Thoracic aorta (tissue), 2 donors: ENCODE measurements at regions not wholly inside any gene's neighbourhood (a gene's known extent, or its start where the extent isn't known, plus 50 kb on each side); places are given as distances from the start of the nearest gene placed in this dataset.

Source experiments
- ATAC-seq: fragments of 150-250 bp; one replicate; pipeline ENCODE4 v1.8.0; 2017; ENCODE audit warnings: low read depth; ENCODE audit not compliant: insufficient number of reproducible peaks, low FRiP score
- DNase-seq: peaks from one replicate; pipeline ENCODE4 v3.0.0-alpha.2; 2020; ENCODE audit warnings: low spot score
- H3K27ac ChIP-seq, 2 donors: fragments of 200-600 bp; sonication (generic); 1 replicate in 1 of 2; 2 replicates in 1 of 2; pipeline ENCODE4 v1.5.1; 2016; ENCODE audit warnings: mild to moderate bottlenecking in 2 of 2, moderate library complexity in 2 of 2
- H3K27me3 ChIP-seq: fragments of 200-600 bp; sonication (generic); replicated peaks from 2 replicates; pipeline ENCODE4 v1.6.0; 2016; ENCODE audit warnings: mild to moderate bottlenecking; ENCODE audit not compliant: insufficient read depth
- H3K36me3 ChIP-seq: fragments of 200-600 bp; sonication (generic); one replicate; pipeline ENCODE4 v1.5.1; 2016
- H3K4me1 ChIP-seq, 2 donors: fragments of 200-600 bp; sonication (generic); 1 replicate in 1 of 2; 2 replicates in 1 of 2; pipeline versions ENCODE4 v1.5.1 to v1.6.0; 2016; ENCODE audit warnings: low read depth in 2 of 2, mild to moderate bottlenecking in 1 of 2; ENCODE audit not compliant: control insufficient read depth in 1 of 2
- H3K4me3 ChIP-seq: fragments of 200-600 bp; sonication (generic); 2 replicates; pipeline ENCODE4 v1.5.1; 2016; ENCODE audit warnings: mild to moderate bottlenecking
- H3K9me3 ChIP-seq: fragments of 200-600 bp; sonication (generic); 2 replicates; pipeline ENCODE4 v1.5.1; 2016
- CTCF ChIP-seq: fragments of 200-600 bp; sonication (generic); IDR thresholded peaks from one replicate; pipeline ENCODE4 v1.5.1; 2019; ENCODE audit warnings: antibody characterized with exemption

GRCh38 chr6:109290143-109290931 is 91.9 kb downstream of the CD164 start:
- DNase-seq (no peak), ATAC-seq (no peak)
- no peak overlapping the region for H3K4me3 ChIP-seq
- no peak for TF ChIP-seq CTCF
- H3K27me3 ChIP-seq: no peaks in the 10 kb centered on the region
- no peaks in the 10 kb centered on the region for H3K36me3 ChIP-seq
- no peaks in the 10 kb centered on the region for H3K4me1 ChIP-seq
- no peaks in the 10 kb centered on the region for H3K9me3 ChIP-seq
- no peak overlapping the region for H3K27ac ChIP-seq

- DNase-seq: no peak
- ATAC-seq: no peak
- no peak for TF ChIP-seq CTCF
Observed at GRCh38 chr6:109285366-109285765, 96.9 kb downstream of the CD164 start.

GRCh38 chr6:109284675-109285074 is 97.6 kb downstream of the CD164 start:
- no peak for TF ChIP-seq CTCF
- no peak for DNase-seq
- Histone ChIP-seq H3K27me3 (no peaks in the 10 kb centered on the region), H3K4me3 (no peak overlapping the region), H3K36me3 (no peaks in the 10 kb centered on the region), H3K9me3 (no peaks in the 10 kb centered on the region), H3K27ac (no peak overlapping the region), H3K4me1 (no peaks in the 10 kb centered on the region)
- ATAC-seq: no peak

More at GRCh38 chr6:109285366-109285765, 96.9 kb downstream of the CD164 start:
- Histone ChIP-seq H3K4me3 (no peak overlapping the region), H3K9me3 (no peaks in the 10 kb centered on the region), H3K36me3 (no peaks in the 10 kb centered on the region), H3K27me3 (no peaks in the 10 kb centered on the region), H3K27ac (no peak overlapping the region), H3K4me1 (no peaks in the 10 kb centered on the region)

GRCh38 chr6:109282756-109283155 is 99.5 kb downstream of the CD164 start:
- Histone ChIP-seq H3K4me3 (no peak overlapping the region), H3K9me3 (no peaks in the 10 kb centered on the region), H3K36me3 (no peaks in the 10 kb centered on the region), H3K27ac (no peak overlapping the region), H3K27me3 (no peaks in the 10 kb centered on the region), H3K4me1 (no peaks in the 10 kb centered on the region)
- ATAC-seq: no peak
- no peak for TF ChIP-seq CTCF
- no peak for DNase-seq

- TF ChIP-seq CTCF: no peak
- DNase-seq (no peak), ATAC-seq (no peak)
- Histone ChIP-seq H3K4me1 (no peaks in the 10 kb centered on the region), H3K27ac (no peak overlapping the region), H3K36me3 (no peaks in the 10 kb centered on the region), H3K9me3 (no peaks in the 10 kb centered on the region), H3K4me3 (no peak overlapping the region), H3K27me3 (no peaks in the 10 kb centered on the region)
Observed at GRCh38 chr6:109279628-109280027, 102.6 kb downstream of the CD164 start.
